ENCODE measurements at regions not wholly inside any gene's neighbourhood (a gene's known extent, or its start where the extent isn't known, plus 50 kb on each side); places are given as distances from the start of the nearest gene placed in this dataset.

DNA sequence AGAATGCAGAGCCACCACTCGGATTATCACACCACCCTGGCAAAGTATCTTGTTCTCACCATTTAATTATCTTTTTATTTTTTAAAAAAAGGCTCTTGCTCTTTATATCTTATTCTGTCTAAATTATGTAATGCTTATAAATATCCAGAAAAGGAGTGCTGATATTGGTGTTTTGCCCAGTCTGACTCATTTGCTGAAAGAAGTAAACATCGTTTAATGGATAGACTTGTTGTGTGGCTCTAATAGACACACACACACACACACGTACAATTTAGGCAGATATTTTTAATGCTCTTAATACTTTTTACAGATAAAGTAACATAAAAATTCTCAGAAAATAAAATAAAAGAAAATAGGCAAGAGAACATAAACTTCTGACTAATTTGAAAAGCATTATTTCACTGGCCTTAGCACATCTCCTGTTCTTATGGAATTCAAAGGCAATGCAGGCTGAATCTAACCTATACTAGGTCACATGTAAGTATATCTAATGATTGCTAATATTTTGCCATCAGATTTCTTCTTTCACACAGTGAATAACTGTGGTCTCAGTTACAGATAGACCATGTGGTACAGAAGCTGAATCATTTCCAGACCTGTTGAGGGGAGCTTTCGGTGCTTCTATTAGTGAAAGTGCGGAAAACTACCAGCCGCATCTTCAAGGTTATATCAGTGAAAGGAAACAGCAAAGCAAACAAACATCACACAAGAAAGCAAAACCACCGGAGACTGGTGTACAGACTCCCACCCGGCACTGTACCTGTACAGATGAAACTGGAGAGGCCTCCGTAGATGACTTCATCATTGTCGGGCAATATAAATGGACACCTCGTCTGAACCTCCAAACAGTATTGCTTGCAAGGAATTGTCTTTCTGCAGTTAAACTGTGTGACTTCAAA lies 642.1 kb upstream of the ARGLU1 start:
- no peaks in the 10 kb centered on the region for H3K27me3 Mint-ChIP-seq
- no peak overlapping the region for H3K4me3 Mint-ChIP-seq
- H3K27ac Mint-ChIP-seq = no peak overlapping the region
- no peaks in the 10 kb centered on the region for H3K36me3 Mint-ChIP-seq (ENCODE audit: low read depth)
- H3K9me3 Mint-ChIP-seq = no peaks in the 10 kb centered on the region
- no peaks in the 10 kb centered on the region for H3K4me1 Mint-ChIP-seq (ENCODE audit: low read depth)
- intact Hi-C loops (cut with micrococcal nuclease) = loop anchor here (5.0 kb wide), 1 partner anchor 1682 kb away; no protein-coding TSS in a partner anchor

DNA sequence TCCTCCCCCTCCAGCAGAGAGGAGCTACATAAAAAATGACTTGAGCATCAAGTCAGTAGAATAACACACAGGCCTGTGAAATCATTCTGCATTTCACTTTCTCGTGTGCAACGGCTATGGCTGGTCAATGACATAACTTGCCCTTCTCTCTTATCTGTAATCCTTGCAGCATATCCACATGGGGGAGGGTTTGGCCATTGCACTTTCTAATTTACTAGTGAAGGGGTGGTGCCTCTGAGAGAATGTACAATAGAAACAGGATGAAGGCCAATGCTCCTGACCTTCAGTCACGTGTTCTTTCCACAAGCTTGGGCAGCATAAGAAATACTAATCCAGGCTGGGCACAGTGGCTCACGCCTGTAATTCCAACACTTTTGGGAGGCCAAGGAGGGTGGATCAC lies 641.0 kb upstream of the ARGLU1 start:
- Mint-ChIP-seq H3K9me3 (no peaks in the 10 kb centered on the region), H3K4me1 (ENCODE audit: low read depth) (no peaks in the 10 kb centered on the region), H3K27me3 (no peaks in the 10 kb centered on the region), H3K36me3 (ENCODE audit: low read depth) (no peaks in the 10 kb centered on the region), H3K4me3 (no peak overlapping the region), H3K27ac (no peak overlapping the region)
- intact Hi-C loops (cut with micrococcal nuclease) = no loop called here

DNA sequence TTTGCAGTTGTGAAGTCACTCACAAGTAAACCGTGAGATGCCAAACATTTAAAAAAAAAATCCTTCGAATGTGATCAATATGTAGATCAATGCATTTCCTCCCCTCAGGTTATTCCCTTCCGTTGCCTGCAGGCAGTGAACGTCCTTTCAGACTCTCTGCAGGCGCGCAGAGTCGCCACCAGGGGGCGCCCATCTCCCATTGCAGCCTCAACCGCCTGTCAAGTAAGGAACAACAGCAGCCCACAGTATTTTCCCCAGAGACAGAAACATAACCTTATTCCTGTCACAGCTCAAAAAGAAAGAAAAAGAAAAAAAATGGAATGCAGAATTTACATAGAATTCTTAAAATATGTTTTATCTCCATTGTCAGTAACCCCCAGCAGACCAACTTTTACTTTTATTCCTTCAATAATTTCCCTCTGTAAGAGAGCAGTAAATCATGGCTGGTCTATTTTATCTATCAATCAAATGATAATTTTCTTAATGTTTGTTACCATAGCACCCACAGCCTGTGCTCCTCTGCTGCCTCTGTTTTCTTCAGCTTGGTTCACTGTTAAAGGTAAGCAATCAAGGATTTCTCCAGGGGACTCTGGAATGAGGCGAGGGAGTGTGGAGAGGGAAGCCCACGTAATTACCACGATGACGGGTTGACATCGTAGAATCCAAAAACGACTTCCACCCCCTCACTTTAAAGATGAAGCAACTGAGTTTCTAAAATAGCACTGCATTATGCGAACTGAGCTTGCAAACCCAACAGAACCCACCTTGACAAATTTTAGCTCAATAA lies 637.6 kb upstream of the ARGLU1 start:
- intact Hi-C loops (cut with micrococcal nuclease) = no loop called here
- Mint-ChIP-seq H3K4me3 (no peak overlapping the region), H3K4me1 (ENCODE audit: low read depth) (no peaks in the 10 kb centered on the region), H3K36me3 (ENCODE audit: low read depth) (no peaks in the 10 kb centered on the region), H3K27me3 (no peaks in the 10 kb centered on the region), H3K9me3 (no peaks in the 10 kb centered on the region), H3K27ac (no peak overlapping the region)

DNA sequence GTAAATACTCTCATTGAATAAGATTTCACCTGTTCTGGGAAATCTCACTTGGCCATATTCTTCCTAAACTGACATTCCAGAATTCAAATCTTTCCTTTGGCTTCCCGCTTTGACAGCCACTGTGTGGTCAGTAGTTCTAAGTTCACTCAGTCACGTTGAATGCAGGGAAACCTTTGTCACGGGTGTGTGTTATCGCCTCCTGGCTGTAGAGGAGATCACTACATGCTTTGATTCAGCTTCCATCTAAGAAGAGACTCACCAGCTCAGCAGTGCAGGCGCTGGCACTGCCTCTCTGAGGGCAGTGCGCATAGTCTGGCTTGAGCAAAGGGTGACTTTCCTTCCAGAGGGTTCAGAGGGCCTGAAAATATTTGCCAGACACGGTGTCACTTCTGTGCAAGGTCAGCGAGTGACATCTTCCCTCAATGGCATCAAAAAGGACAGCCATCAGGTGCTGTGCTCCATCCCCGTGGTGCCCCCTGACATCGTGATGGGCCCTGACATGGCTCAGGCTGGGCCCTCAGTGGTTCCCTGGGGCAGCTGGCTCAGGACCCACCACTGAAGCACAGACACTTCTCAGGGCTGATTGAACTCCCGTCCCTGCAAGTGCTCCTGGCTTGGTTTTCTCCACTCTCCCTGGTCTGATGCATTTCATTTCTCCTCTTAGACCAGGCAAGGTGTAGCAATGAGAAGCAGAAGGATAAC lies 635.4 kb upstream of the ARGLU1 start:
- Mint-ChIP-seq H3K4me3 (no peak overlapping the region), H3K36me3 (ENCODE audit: low read depth) (no peaks in the 10 kb centered on the region)
- intact Hi-C loops (cut with micrococcal nuclease) = no loop called here

DNA sequence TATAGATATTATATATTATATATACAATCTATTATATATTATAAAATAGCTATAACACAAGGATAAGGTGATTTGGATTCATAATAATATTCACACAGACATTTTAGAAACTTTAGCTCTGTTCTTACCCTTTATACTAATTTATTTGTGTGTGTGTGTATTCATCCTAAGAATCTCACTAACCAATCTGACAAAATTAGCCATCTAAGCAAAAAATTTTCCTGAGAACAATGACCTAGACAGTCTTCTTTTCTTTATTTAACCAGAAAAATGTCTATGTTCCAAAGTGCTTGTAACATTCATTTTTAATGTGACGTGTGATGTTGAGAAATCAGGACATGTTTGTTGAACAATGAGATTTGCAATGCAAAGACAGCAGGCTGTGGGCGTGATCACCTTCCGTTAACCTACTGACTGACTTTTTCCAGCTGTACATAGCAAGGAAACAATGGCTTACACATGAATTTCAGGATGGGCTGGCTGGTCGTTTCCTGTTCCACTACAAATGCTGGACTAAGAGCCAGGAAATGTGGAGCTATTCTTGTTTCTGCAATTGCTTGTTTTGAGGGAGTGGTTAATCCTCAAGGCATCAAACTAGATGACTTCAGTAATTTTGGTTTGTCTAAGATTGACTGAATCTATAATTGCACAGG lies 634.6 kb upstream of the ARGLU1 start:
- H3K4me3 Mint-ChIP-seq = no peak overlapping the region
- H3K4me1 Mint-ChIP-seq (ENCODE audit: low read depth) = no peaks in the 10 kb centered on the region
- H3K27me3 Mint-ChIP-seq = no peaks in the 10 kb centered on the region
- H3K36me3 Mint-ChIP-seq (ENCODE audit: low read depth) = no peaks in the 10 kb centered on the region
- intact Hi-C loops (cut with micrococcal nuclease) = no loop called here
- H3K9me3 Mint-ChIP-seq = no peaks in the 10 kb centered on the region
- no peak overlapping the region for H3K27ac Mint-ChIP-seq

More for the DNA sequence above, 635.4 kb upstream of the ARGLU1 start:
- H3K4me1 Mint-ChIP-seq (ENCODE audit: low read depth) = no peaks in the 10 kb centered on the region
- H3K27ac Mint-ChIP-seq = no peak overlapping the region
- H3K27me3 Mint-ChIP-seq = no peaks in the 10 kb centered on the region
- H3K9me3 Mint-ChIP-seq = no peaks in the 10 kb centered on the region

DNA sequence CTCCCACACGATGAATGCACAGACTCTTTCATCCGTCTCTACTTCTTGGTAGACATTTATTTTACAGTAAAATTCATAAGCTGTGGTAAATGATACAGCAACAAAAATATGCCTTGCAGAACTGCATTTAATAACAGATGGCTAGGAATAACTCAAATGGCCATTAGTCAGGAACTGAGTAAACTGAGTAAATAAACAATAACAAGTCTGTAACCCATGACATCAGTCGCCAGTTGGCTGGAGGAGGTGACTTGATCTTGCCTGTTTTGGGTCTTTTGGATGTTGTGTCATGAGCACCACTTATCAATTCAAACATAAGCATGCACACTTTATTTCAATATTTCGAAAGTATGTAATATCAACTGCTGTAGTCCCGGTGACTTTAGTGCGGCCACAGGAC lies 632.6 kb upstream of the ARGLU1 start:
- Mint-ChIP-seq H3K9me3 (peaks cover 9% of the 10 kb centered on the region), H3K27ac (no peak overlapping the region), H3K4me3 (no peak overlapping the region), H3K4me1 (ENCODE audit: low read depth) (no peaks in the 10 kb centered on the region), H3K36me3 (ENCODE audit: low read depth) (no peaks in the 10 kb centered on the region), H3K27me3 (no peaks in the 10 kb centered on the region)
- intact Hi-C loops (cut with micrococcal nuclease) = no loop called here

DNA sequence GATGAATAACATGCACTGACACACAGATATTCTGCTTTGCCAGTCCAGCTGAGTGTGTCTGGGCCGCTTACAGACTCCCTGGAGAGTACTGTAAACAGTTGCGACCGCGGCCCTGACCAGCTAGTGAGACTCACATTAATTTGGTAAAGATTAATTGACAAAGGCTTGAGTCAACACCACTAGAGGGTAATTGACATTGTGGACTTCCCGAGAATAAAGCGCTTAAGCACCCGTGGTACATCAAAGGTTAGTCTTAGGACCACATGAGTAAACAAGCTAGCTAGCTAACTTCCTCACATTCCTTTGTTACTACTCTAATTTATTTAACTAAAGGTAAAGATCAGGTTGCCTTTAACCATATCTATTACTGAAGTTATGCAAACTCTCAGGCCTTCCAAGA lies 624.4 kb upstream of the ARGLU1 start:
- Mint-ChIP-seq H3K36me3 (ENCODE audit: low read depth) (no peaks in the 10 kb centered on the region), H3K4me1 (ENCODE audit: low read depth) (no peaks in the 10 kb centered on the region), H3K27me3 (no peaks in the 10 kb centered on the region), H3K4me3 (no peak overlapping the region), H3K27ac (no peak overlapping the region), H3K9me3 (peaks cover 10% of the 10 kb centered on the region)
- intact Hi-C loops (cut with micrococcal nuclease) = no loop called here

DNA sequence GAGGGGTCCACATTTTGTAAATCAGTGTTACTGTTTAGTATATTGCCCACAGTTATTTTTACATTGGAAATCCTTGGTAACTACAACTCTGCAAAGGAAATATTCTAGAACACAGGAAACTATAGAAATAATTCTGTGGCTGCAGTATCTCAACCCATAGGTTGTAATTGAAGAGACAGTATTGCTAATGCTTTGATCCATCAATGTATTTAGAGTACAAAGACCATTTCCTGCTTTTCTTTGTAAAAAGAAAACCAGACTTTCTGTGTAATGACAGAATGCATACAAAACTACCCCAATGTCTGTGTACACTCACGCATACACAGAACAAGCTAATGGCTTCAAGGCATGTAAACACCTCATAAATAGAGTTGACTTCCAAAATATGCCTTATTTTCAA lies 622.1 kb upstream of the ARGLU1 start:
- Mint-ChIP-seq H3K4me3 (no peak overlapping the region), H3K27me3 (no peaks in the 10 kb centered on the region), H3K9me3 (peaks cover 9% of the 10 kb centered on the region), H3K36me3 (ENCODE audit: low read depth) (no peaks in the 10 kb centered on the region), H3K27ac (no peak overlapping the region), H3K4me1 (ENCODE audit: low read depth) (no peaks in the 10 kb centered on the region)
- intact Hi-C loops (cut with micrococcal nuclease) = no loop called here

DNA sequence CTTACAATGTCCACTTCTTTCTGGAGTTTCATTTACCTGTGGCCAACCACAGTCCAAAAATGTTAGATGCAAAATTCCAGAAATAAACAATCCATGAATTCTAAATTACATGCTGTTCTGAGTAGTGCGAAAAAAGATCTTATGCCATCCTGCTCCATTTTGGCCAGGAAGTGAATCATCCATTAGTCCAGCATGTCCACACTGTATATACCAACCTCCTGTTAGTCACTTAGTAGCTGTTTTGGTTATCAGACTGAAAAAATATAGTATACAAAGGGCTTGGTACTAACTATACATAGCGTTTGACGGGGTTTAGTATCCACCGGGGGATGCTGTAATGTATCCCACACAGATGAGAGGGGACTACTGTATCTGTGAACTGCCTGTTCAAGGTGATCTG lies 618.0 kb upstream of the ARGLU1 start:
- Mint-ChIP-seq H3K27me3 (no peaks in the 10 kb centered on the region), H3K36me3 (ENCODE audit: low read depth) (no peaks in the 10 kb centered on the region), H3K4me1 (ENCODE audit: low read depth) (no peaks in the 10 kb centered on the region), H3K4me3 (no peak overlapping the region), H3K9me3 (peaks cover 17% of the 10 kb centered on the region), H3K27ac (no peak overlapping the region)
- intact Hi-C loops (cut with micrococcal nuclease) = no loop called here

DNA sequence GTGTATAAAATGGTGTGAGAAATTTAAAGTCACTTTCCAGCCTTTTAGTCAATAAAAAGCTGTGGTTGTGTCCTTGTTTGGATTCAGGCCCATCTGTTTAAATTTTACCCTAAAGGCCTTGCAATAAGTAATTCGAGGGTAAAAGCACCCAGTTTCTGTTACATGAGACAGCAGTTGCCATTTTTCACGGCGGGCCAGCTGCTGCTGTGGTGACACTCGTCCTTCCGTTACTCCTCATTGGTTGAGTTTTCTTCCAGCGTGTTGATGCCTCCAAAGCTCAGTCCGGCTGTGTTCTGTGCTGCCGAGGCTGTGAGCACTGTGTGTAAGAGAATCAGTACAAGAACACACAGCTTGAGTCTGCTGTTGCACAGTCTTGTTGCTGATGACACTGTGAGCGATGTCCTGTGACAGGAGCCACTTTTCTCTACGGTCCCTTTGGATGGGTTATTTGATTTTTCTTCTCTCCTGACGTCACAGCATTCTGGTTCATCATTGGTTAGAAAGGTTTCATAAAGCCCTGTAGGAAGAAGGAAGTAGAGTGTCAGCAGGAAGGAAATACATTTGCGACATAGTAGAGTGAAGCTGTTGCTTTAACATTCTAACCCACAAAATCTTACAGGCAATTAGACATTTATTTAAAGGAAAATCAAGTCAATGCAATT lies 602.5 kb upstream of the ARGLU1 start:
- Mint-ChIP-seq H3K27me3 (no peaks in the 10 kb centered on the region), H3K9me3 (peaks cover 35% of the 10 kb centered on the region), H3K4me1 (ENCODE audit: low read depth) (no peaks in the 10 kb centered on the region), H3K27ac (no peak overlapping the region), H3K4me3 (no peak overlapping the region), H3K36me3 (ENCODE audit: low read depth) (no peaks in the 10 kb centered on the region)
- intact Hi-C loops (cut with micrococcal nuclease) = no loop called here

DNA sequence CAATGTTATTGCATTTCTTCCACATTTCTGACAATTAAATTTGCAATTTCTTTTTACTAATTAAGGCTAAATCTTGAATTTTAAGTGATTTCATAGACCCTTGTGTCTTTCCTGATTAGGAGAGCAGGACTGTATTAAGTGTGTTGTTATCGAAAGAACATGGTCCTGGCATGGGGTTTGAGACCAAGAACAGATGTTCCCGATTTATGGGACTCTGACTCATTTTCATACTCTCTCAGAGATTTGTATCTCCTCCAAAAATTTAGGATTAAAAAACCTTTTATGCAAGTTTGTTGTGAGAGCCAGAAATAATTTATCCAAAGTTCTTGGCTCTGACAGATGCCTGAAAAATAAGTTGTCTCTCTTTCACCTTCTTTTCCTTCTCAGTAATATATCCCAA lies 589.3 kb upstream of the ARGLU1 start:
- Mint-ChIP-seq H3K27me3 (no peaks in the 10 kb centered on the region), H3K4me1 (ENCODE audit: low read depth) (no peaks in the 10 kb centered on the region), H3K9me3 (no peaks in the 10 kb centered on the region), H3K27ac (no peak overlapping the region), H3K4me3 (no peak overlapping the region), H3K36me3 (ENCODE audit: low read depth) (no peaks in the 10 kb centered on the region)
- intact Hi-C loops (cut with micrococcal nuclease) = no loop called here

DNA sequence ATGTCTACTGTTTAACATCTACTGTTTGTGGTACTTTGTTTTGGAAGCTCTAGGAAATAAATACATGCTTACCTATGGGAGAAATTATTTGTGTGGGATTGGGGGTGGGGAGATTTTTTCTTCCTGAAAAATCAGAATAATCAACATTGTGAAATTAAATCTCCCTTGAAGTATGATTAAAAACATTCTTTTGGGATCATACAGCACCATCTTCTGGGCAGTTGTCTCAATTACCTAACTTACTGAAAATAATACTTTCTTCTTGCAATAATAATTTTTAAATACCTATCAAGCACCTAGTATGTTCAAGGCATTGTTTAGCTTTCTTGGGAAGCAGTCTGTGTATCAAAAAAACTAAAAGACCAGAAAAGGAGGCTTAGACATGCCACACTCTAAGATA lies 576.5 kb upstream of the ARGLU1 start:
- no peak overlapping the region for H3K4me3 Mint-ChIP-seq
- H3K27ac Mint-ChIP-seq = no peak overlapping the region
- H3K4me1 Mint-ChIP-seq (ENCODE audit: low read depth) = no peaks in the 10 kb centered on the region
- no peaks in the 10 kb centered on the region for H3K36me3 Mint-ChIP-seq (ENCODE audit: low read depth)
- H3K9me3 Mint-ChIP-seq = no peaks in the 10 kb centered on the region
- intact Hi-C loops (cut with micrococcal nuclease) = no loop called here
- no peaks in the 10 kb centered on the region for H3K27me3 Mint-ChIP-seq

DNA sequence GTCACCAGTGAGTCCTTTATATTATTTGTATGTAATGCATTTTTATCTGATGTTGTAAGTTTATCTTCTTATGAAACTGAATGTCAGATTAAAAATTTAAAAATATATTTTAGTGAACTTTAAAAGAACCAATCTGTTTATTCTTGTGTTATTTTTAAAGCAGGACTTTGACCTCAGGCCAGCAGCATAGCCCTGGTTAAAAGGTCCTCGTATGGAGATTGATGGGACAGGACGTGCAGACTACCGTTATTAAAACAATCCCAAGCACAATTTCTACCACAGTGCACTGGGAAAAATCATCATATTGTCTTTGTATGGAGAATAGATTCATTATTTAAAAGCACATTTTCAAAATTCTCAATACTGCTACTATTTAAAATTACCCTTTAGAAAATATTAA lies 573.8 kb upstream of the ARGLU1 start:
- H3K27me3 Mint-ChIP-seq = no peaks in the 10 kb centered on the region
- no peaks in the 10 kb centered on the region for H3K36me3 Mint-ChIP-seq (ENCODE audit: low read depth)
- H3K4me3 Mint-ChIP-seq = no peak overlapping the region
- no peaks in the 10 kb centered on the region for H3K4me1 Mint-ChIP-seq (ENCODE audit: low read depth)
- intact Hi-C loops (cut with micrococcal nuclease) = no loop called here
- no peak overlapping the region for H3K27ac Mint-ChIP-seq
- H3K9me3 Mint-ChIP-seq = no peaks in the 10 kb centered on the region

All from dendritic cell treated with granulocyte-macrophage colony-stimulating factor and Interleukin-4, amounts not matched to agents 40 ng/mL and 50 ng/mL, for 4 days (primary cell).